Brain microvascular endothelial cell (primary cell): ENCODE measurements at regions not wholly inside any gene's neighbourhood (a gene's known extent, or its start where the extent isn't known, plus 50 kb on each side); places are given as distances from the start of the nearest gene placed in this dataset.

Experiments used
- DNase-seq: peaks from one replicate; pipeline ENCODE4 v3.0.0-alpha.2; 2020
- H3K27ac ChIP-seq: fragments of 250-450 bp; sonication (Bioruptor Pico); 2 replicates; pipeline ENCODE4 v1.5.1; 2020; ENCODE audit warnings: mild to moderate bottlenecking, moderate library complexity
- H3K27me3 ChIP-seq: fragments of 250-450 bp; sonication (Bioruptor Pico); replicated peaks from 2 replicates; pipeline ENCODE4 v1.5.1; 2020; ENCODE audit warnings: mild to moderate bottlenecking
- H3K36me3 ChIP-seq: fragments of 250-450 bp; sonication (Bioruptor Pico); replicated peaks from 2 replicates; pipeline ENCODE4 v1.5.1; 2020; ENCODE audit warnings: mild to moderate bottlenecking
- H3K4me3 ChIP-seq: 2 replicates; pipeline ENCODE4 v1.5.1; 2011; ENCODE audit warnings: low read depth, mild to moderate bottlenecking, control low read depth, low read length, moderate library complexity
- CTCF ChIP-seq: IDR thresholded peaks from 2 replicates; pipeline ENCODE4 v1.5.1; 2011; ENCODE audit warnings: low read depth, mild to moderate bottlenecking, moderate library complexity, low read length, control low read depth, inconsistent platforms; ENCODE audit errors: missing control alignments
- in situ Hi-C: cut with HindIII; loops from 2 replicates; pipeline ENCODE4 v1.10.0; 2017; ENCODE audit warnings: low sequenced_read_pairs, low pct_ligation_motif_present

GRCh38 chr5:166369807-166370206, 1921.6 kb upstream of the WWC1 start:
- no peak overlapping the region for H3K4me3 ChIP-seq
- H3K27me3 ChIP-seq, result no peaks in the 10 kb centered on the region
- in situ Hi-C loops, result no loop called here
- H3K36me3 ChIP-seq, result no peaks in the 10 kb centered on the region
- H3K27ac ChIP-seq, result no peak overlapping the region
- no peak for DNase-seq
- TF ChIP-seq CTCF, result no peak

- Histone ChIP-seq H3K4me3 (peak overlapping the region; percentile 32), H3K36me3 (no peaks in the 10 kb centered on the region), H3K27ac (peak overlapping the region; percentile 30), H3K27me3 (no peaks in the 10 kb centered on the region)
- in situ Hi-C loops, result no loop called here
- DNase-seq, result no peak
- no peak for TF ChIP-seq CTCF
Measured at GRCh38 chr5:166370928-166371690, 1920.3 kb upstream of the WWC1 start.

GRCh38 chr5:166373817-166374216, 1917.6 kb upstream of the WWC1 start:
- Histone ChIP-seq H3K4me3 (no peak overlapping the region), H3K27me3 (no peaks in the 10 kb centered on the region), H3K36me3 (no peaks in the 10 kb centered on the region), H3K27ac (no peak overlapping the region)
- DNase-seq, result no peak
- in situ Hi-C loops, result no loop called here
- TF ChIP-seq CTCF, result no peak

- no peak for TF ChIP-seq CTCF
- Histone ChIP-seq H3K36me3 (no peaks in the 10 kb centered on the region), H3K27ac (no peak overlapping the region), H3K4me3 (no peak overlapping the region), H3K27me3 (no peaks in the 10 kb centered on the region)
- no peak for DNase-seq
- in situ Hi-C loops, result no loop called here
Measured at GRCh38 chr5:166377756-166378155, 1913.7 kb upstream of the WWC1 start.

- in situ Hi-C loops, result no loop called here
- Histone ChIP-seq H3K36me3 (no peaks in the 10 kb centered on the region), H3K27me3 (no peaks in the 10 kb centered on the region), H3K4me3 (no peak overlapping the region), H3K27ac (no peak overlapping the region)
- no peak for TF ChIP-seq CTCF
- no peak for DNase-seq
Measured at GRCh38 chr5:166379517-166379916, 1911.9 kb upstream of the WWC1 start.

GRCh38 chr5:166382031-166382430, 1909.4 kb upstream of the WWC1 start:
- Histone ChIP-seq H3K27me3 (no peaks in the 10 kb centered on the region), H3K36me3 (no peaks in the 10 kb centered on the region), H3K4me3 (no peak overlapping the region), H3K27ac (no peak overlapping the region)
- TF ChIP-seq CTCF, result peak; percentile 10
- no peak for DNase-seq
- in situ Hi-C loops, result no loop called here
